ENCODE measurements at regions not wholly inside any gene's neighbourhood (a gene's known extent, or its start where the extent isn't known, plus 50 kb on each side); places are given as distances from the start of the nearest gene placed in this dataset.

- Histone ChIP-seq H3K36me3 (replicated peaks; ENCODE audit: low read depth, low read length) (no peaks in the 10 kb centered on the region), H3K9ac (ENCODE audit: low read length) (no peak overlapping the region), H3K4me1 (ENCODE audit: low read length) (no peaks in the 10 kb centered on the region), H4K20me1 (ENCODE audit: insufficient read depth, low read length) (no peaks in the 10 kb centered on the region), H3K27me3 (ENCODE audit: low read depth, low read length) (no peaks in the 10 kb centered on the region), H3K79me2 (ENCODE audit: low read length) (no peaks in the 10 kb centered on the region), H3K4me2 (ENCODE audit: low read length) (no peak overlapping the region), H2AFZ (ENCODE audit: low read depth, low read length) (no peak overlapping the region), H3K27ac (ENCODE audit: low read length) (no peak overlapping the region), H3K9me3 (ENCODE audit: insufficient read depth, low read length) (no peaks in the 10 kb centered on the region), H3K4me3 (ENCODE audit: low read length) (no peak overlapping the region)
- TF ChIP-seq CTCF (IDR thresholded peaks at IDR 0.05; ENCODE audit: low read depth, low read length) (no peak), EZH2phosphoT487 (IDR thresholded peaks at IDR 0.05; ENCODE audit: low read depth) (no peak)
These were observed 381.8 kb upstream of the FZD8 start for GRCh38 chr10:36023939-36024338.

- Histone ChIP-seq H3K9me3 (ENCODE audit: insufficient read depth, low read length) (no peaks in the 10 kb centered on the region), H3K4me2 (ENCODE audit: low read length) (no peak overlapping the region), H3K27me3 (ENCODE audit: low read depth, low read length) (no peaks in the 10 kb centered on the region), H4K20me1 (ENCODE audit: insufficient read depth, low read length) (no peaks in the 10 kb centered on the region), H3K4me1 (ENCODE audit: low read length) (no peaks in the 10 kb centered on the region), H2AFZ (ENCODE audit: low read depth, low read length) (no peak overlapping the region), H3K79me2 (ENCODE audit: low read length) (no peaks in the 10 kb centered on the region), H3K36me3 (replicated peaks; ENCODE audit: low read depth, low read length) (no peaks in the 10 kb centered on the region), H3K4me3 (ENCODE audit: low read length) (no peak overlapping the region), H3K9ac (ENCODE audit: low read length) (no peak overlapping the region), H3K27ac (ENCODE audit: low read length) (no peak overlapping the region)
- TF ChIP-seq EZH2phosphoT487 (IDR thresholded peaks at IDR 0.05; ENCODE audit: low read depth): no peak
- TF ChIP-seq CTCF (IDR thresholded peaks at IDR 0.05; ENCODE audit: low read depth, low read length): no peak
These were observed 379.0 kb upstream of the FZD8 start for GRCh38 chr10:36021096-36021495.

- Histone ChIP-seq H3K9ac (ENCODE audit: low read length) (no peak overlapping the region), H3K4me1 (ENCODE audit: low read length) (no peaks in the 10 kb centered on the region), H3K9me3 (ENCODE audit: insufficient read depth, low read length) (no peaks in the 10 kb centered on the region), H3K4me3 (ENCODE audit: low read length) (no peak overlapping the region), H2AFZ (ENCODE audit: low read depth, low read length) (no peak overlapping the region), H3K27ac (ENCODE audit: low read length) (no peak overlapping the region), H3K27me3 (ENCODE audit: low read depth, low read length) (no peaks in the 10 kb centered on the region), H3K4me2 (ENCODE audit: low read length) (no peak overlapping the region), H3K79me2 (ENCODE audit: low read length) (no peaks in the 10 kb centered on the region), H4K20me1 (ENCODE audit: insufficient read depth, low read length) (no peaks in the 10 kb centered on the region), H3K36me3 (replicated peaks; ENCODE audit: low read depth, low read length) (no peaks in the 10 kb centered on the region)
- TF ChIP-seq EZH2phosphoT487 (IDR thresholded peaks at IDR 0.05; ENCODE audit: low read depth): no peak
- TF ChIP-seq CTCF (IDR thresholded peaks at IDR 0.05; ENCODE audit: low read depth, low read length): no peak
These were observed 377.7 kb upstream of the FZD8 start for GRCh38 chr10:36019749-36020148.

DNA sequence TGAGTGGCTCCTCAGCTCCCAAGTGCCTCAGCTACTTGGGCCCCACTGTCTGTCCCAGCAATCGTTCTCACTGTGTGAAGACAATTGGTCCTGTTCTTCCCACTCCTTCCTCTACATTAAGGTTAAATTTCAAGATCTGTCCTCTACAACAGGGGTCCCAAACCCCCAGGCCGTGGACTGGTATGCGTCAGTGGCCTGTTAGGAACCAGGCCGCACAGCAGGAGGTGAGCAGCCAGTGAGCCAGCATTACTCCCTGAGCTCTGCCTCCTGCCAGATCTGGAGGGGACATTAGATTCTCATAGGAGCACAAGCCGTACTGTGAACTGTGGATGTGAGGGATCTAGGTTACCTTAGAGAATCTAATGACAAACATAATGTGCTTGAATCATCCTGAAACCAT is 376.9 kb upstream of the FZD8 start:
- Histone ChIP-seq H3K79me2 (ENCODE audit: low read length) (no peaks in the 10 kb centered on the region), H3K4me3 (ENCODE audit: low read length) (no peak overlapping the region), H3K36me3 (replicated peaks; ENCODE audit: low read depth, low read length) (no peaks in the 10 kb centered on the region), H3K4me1 (ENCODE audit: low read length) (no peaks in the 10 kb centered on the region), H4K20me1 (ENCODE audit: insufficient read depth, low read length) (no peaks in the 10 kb centered on the region), H3K9ac (ENCODE audit: low read length) (no peak overlapping the region), H3K4me2 (ENCODE audit: low read length) (no peak overlapping the region), H2AFZ (ENCODE audit: low read depth, low read length) (no peak overlapping the region), H3K27ac (ENCODE audit: low read length) (no peak overlapping the region), H3K27me3 (ENCODE audit: low read depth, low read length) (no peaks in the 10 kb centered on the region), H3K9me3 (ENCODE audit: insufficient read depth, low read length) (no peaks in the 10 kb centered on the region)
- TF ChIP-seq EZH2phosphoT487 (IDR thresholded peaks at IDR 0.05; ENCODE audit: low read depth) (no peak), CTCF (IDR thresholded peaks at IDR 0.05; ENCODE audit: low read depth, low read length) (no peak)

Measured in OCI-LY3 (cell line).